Neural progenitor cell (in vitro differentiated cells): ENCODE measurements at regions not wholly inside any gene's neighbourhood (a gene's known extent, or its start where the extent isn't known, plus 50 kb on each side); places are given as distances from the start of the nearest gene placed in this dataset.

Experiments used
- DNase-seq: peaks from one replicate; pipeline ENCODE4 v3.0.0-alpha.2; 2016; ENCODE audit warnings: low spot score
- H2AFZ ChIP-seq: fragments of 200-600 bp; sonication (generic); replicated peaks from 2 replicates; pipeline ENCODE4 v1.6.1; 2016; ENCODE audit warnings: antibody characterized with exemption
- H3F3A ChIP-seq: fragments of 200-600 bp; sonication (generic); 2 replicates; pipeline ENCODE4 v1.6.1; 2016; ENCODE audit warnings: antibody characterized with exemption, low read depth
- H3K27ac ChIP-seq: fragments of 200-600 bp; sonication (generic); 2 replicates; pipeline ENCODE4 v1.5.1; 2016; ENCODE audit warnings: mild to moderate bottlenecking
- H3K27me3 ChIP-seq: fragments of 200-600 bp; sonication (generic); 2 replicates; pipeline ENCODE4 v1.6.1; 2016; ENCODE audit warnings: mild to moderate bottlenecking, moderate library complexity
- H3K36me3 ChIP-seq: fragments of 200-600 bp; sonication (generic); 2 replicates; pipeline ENCODE4 v1.5.1; 2016
- H3K4me1 ChIP-seq: fragments of 200-600 bp; sonication (generic); 2 replicates; pipeline ENCODE4 v1.6.1; 2016; ENCODE audit warnings: mixed run types
- H3K4me2 ChIP-seq: fragments of 200-600 bp; sonication (generic); 2 replicates; pipeline ENCODE4 v1.6.1; 2016
- H3K4me3 ChIP-seq: fragments of 200-600 bp; sonication (generic); 2 replicates; pipeline ENCODE4 v1.5.1; 2016
- H3K79me2 ChIP-seq: fragments of 200-600 bp; sonication (generic); 2 replicates; pipeline ENCODE4 v1.6.1; 2016; ENCODE audit warnings: low read depth
- H3K9ac ChIP-seq: fragments of 200-600 bp; sonication (generic); 2 replicates; pipeline ENCODE4 v1.6.1; 2016
- H3K9me3 ChIP-seq: fragments of 200-600 bp; sonication (generic); 2 replicates; pipeline ENCODE4 v1.5.1; 2016; ENCODE audit warnings: low read depth
- H4K20me1 ChIP-seq: fragments of 200-600 bp; sonication (generic); 2 replicates; pipeline ENCODE4 v1.6.1; 2016; ENCODE audit warnings: low read depth
- H3K27ac Mint-ChIP-seq: 3 replicates; pipeline ENCODE4 v1.8.0; 2021; ENCODE audit warnings: mixed read lengths
- H3K27me3 Mint-ChIP-seq: 2 replicates; pipeline ENCODE4 v1.8.0; 2022; ENCODE audit warnings: low read depth, mild to moderate bottlenecking, inconsistent platforms, moderate library complexity, mixed read lengths; ENCODE audit not compliant: insufficient read depth
- H3K36me3 Mint-ChIP-seq: 3 replicates; pipeline ENCODE4 v1.8.0; 2021; ENCODE audit warnings: mixed read lengths
- H3K4me1 Mint-ChIP-seq: 3 replicates; pipeline ENCODE4 v1.8.0; 2021; ENCODE audit warnings: mixed read lengths
- H3K4me3 Mint-ChIP-seq: 3 replicates; pipeline ENCODE4 v1.8.0; 2021; ENCODE audit warnings: mild to moderate bottlenecking, moderate library complexity, mixed read lengths
- H3K9me3 Mint-ChIP-seq: 3 replicates; pipeline ENCODE4 v1.8.0; 2020; ENCODE audit warnings: mixed read lengths
- CTCF ChIP-seq: fragments of 200-600 bp; sonication (generic); IDR thresholded peaks from 2 replicates; pipeline ENCODE4 v1.5.1; 2017; ENCODE audit warnings: antibody characterized with exemption, mild to moderate bottlenecking
- EZH2 ChIP-seq: fragments of 200-600 bp; sonication (generic); IDR thresholded peaks from 2 replicates; pipeline ENCODE4 v1.6.1; 2017; ENCODE audit warnings: antibody characterized with exemption, mild to moderate bottlenecking, moderate library complexity
- EZH2phosphoT487 ChIP-seq: fragments of 200-600 bp; sonication (generic); IDR thresholded peaks from 2 replicates; pipeline ENCODE4 v1.6.1; 2017; ENCODE audit warnings: antibody characterized with exemption

GRCh38 chr2:215627771-215628170 is 191.9 kb upstream of the FN1 start:
- H3K4me1 Mint-ChIP-seq = peaks cover 3% of the 10 kb centered on the region
- no peaks in the 10 kb centered on the region for H3K27me3 Mint-ChIP-seq
- Histone ChIP-seq H3K36me3 (no peaks in the 10 kb centered on the region), H2AFZ (no peak overlapping the region), H4K20me1 (no peaks in the 10 kb centered on the region), H3K9me3 (peaks cover 6% of the 10 kb centered on the region), H3K4me3 (no peak overlapping the region), H3K4me1 (no peaks in the 10 kb centered on the region), H3F3A (no peaks in the 10 kb centered on the region), H3K9ac (no peak overlapping the region), H3K27ac (no peak overlapping the region), H3K79me2 (no peaks in the 10 kb centered on the region), H3K4me2 (no peak overlapping the region), H3K27me3 (no peaks in the 10 kb centered on the region)
- DNase-seq = no peak
- peaks cover 25% of the 10 kb centered on the region for H3K9me3 Mint-ChIP-seq
- no peak for TF ChIP-seq EZH2
- TF ChIP-seq CTCF = no peak
- no peak for TF ChIP-seq EZH2phosphoT487
- H3K27ac Mint-ChIP-seq = no peak overlapping the region
- H3K4me3 Mint-ChIP-seq = no peak overlapping the region
- H3K36me3 Mint-ChIP-seq = no peaks in the 10 kb centered on the region

GRCh38 chr2:215626812-215627281 is 191.0 kb upstream of the FN1 start:
- Histone ChIP-seq H3K79me2 (no peaks in the 10 kb centered on the region), H3K4me3 (no peak overlapping the region), H3K4me2 (no peak overlapping the region), H3K36me3 (no peaks in the 10 kb centered on the region), H3K27me3 (no peaks in the 10 kb centered on the region), H3K9me3 (peaks cover 6% of the 10 kb centered on the region), H3K4me1 (no peaks in the 10 kb centered on the region), H3K27ac (no peak overlapping the region), H3F3A (no peaks in the 10 kb centered on the region), H2AFZ (peak overlapping the region; percentile 1), H3K9ac (no peak overlapping the region), H4K20me1 (no peaks in the 10 kb centered on the region)
- Mint-ChIP-seq H3K4me3 (no peak overlapping the region), H3K9me3 (peaks cover 17% of the 10 kb centered on the region), H3K27ac (peak overlapping the region; percentile 10), H3K36me3 (no peaks in the 10 kb centered on the region), H3K27me3 (no peaks in the 10 kb centered on the region), H3K4me1 (peaks cover 4% of the 10 kb centered on the region)
- TF ChIP-seq CTCF = no peak
- no peak for TF ChIP-seq EZH2
- no peak for TF ChIP-seq EZH2phosphoT487
- no peak for DNase-seq

- Histone ChIP-seq H4K20me1 (no peaks in the 10 kb centered on the region), H2AFZ (no peak overlapping the region), H3K9ac (no peak overlapping the region), H3F3A (no peaks in the 10 kb centered on the region), H3K27me3 (no peaks in the 10 kb centered on the region), H3K27ac (no peak overlapping the region), H3K4me3 (no peak overlapping the region), H3K79me2 (no peaks in the 10 kb centered on the region), H3K9me3 (peaks cover 6% of the 10 kb centered on the region), H3K36me3 (no peaks in the 10 kb centered on the region), H3K4me2 (no peak overlapping the region), H3K4me1 (no peaks in the 10 kb centered on the region)
- no peak for DNase-seq
- no peaks in the 10 kb centered on the region for H3K36me3 Mint-ChIP-seq
- H3K4me3 Mint-ChIP-seq = no peak overlapping the region
- no peaks in the 10 kb centered on the region for H3K27me3 Mint-ChIP-seq
- TF ChIP-seq EZH2 (no peak), EZH2phosphoT487 (no peak), CTCF (no peak)
- peaks cover 11% of the 10 kb centered on the region for H3K4me1 Mint-ChIP-seq
- H3K9me3 Mint-ChIP-seq = peaks cover 9% of the 10 kb centered on the region
- no peak overlapping the region for H3K27ac Mint-ChIP-seq
These were observed 190.2 kb upstream of the FN1 start for GRCh38 chr2:215626063-215626462.
